HG03460 (cell line): ENCODE measurements at regions not wholly inside any gene's neighbourhood (a gene's known extent, or its start where the extent isn't known, plus 50 kb on each side); places are given as distances from the start of the nearest gene placed in this dataset.

Experiments
- ATAC-seq: cut with Tn5 transposase; IDR thresholded peaks from one replicate; pipeline ENCODE4 v1.9.1; 2021; ENCODE audit not compliant: unreplicated experiment

DNA sequence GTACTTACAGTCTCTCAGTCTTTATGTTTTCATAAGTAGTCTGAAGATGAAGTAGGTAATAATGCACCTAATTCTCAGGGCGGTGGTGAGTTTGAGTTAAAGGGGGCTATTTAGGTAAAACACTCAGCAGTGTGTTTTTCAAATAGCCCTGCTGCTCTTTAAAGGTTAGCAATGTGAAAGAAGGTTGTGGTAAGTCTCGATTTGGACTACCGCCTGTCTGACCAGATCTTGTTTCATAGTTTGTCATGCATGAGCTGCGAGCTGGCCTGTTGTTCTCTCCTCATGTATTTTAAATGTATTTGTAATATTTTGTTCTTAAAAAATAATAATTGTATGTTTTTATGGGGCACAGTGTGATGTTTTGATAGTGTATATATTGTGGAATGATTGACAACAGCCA, 340.2 kb downstream of the DHX35 start:
- no peak for ATAC-seq

DNA sequence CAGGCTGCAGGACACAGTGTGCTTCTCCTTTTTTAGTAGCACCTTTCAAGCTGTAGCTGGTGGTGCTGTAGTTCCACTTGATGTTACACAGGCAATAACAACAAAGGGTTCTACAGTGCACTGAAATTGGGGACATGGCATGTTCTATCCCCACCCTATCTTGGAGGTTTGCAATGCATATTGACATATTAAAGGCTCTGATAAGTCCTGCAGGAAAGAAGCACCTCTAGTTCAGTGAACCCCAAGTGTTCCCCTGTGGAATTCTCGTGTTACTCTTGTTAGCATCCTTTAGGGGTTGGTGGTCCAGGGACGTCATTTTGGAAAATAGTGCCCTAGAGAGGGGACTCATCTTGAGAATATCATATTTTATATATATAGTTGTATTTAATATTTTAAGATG, 337.6 kb downstream of the DHX35 start:
- ATAC-seq, result no peak

- no peak for ATAC-seq
Measured at GRCh38 chr20:39298571-39299506, 336.7 kb downstream of the DHX35 start.

GRCh38 chr20:39298121-39298520, 336.0 kb downstream of the DHX35 start:
- no peak for ATAC-seq

- no peak for ATAC-seq
Measured at GRCh38 chr20:39295301-39295700, 333.2 kb downstream of the DHX35 start.

- ATAC-seq, result no peak
Measured at GRCh38 chr20:39294137-39294725, 332.1 kb downstream of the DHX35 start.

DNA sequence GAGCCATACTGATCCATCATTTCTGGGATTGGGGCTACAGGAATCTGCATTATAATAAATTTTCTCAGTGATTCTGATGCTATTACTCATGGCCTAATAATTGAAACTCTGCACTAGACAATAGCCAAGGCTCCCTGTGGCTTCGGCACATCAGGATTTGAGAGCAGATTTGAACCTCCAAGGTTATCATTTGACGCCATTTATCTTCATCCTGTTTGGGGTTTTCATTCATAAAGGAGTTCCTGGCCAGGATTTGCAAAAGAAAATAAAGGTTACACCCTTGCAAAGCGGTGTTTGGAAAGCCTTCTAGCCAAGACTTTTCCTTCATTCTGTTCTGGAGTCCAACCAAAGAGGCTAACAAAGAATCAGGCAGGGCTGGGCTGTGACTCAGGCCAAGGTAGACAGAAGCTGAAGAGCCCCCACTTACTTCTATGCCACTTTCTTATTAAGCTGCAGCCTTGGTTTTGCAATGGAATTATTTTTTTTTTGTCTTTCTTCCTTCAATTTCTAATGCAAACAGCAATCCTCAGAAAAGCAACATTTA, 330.1 kb downstream of the DHX35 start:
- ATAC-seq, result no peak

- no peak for ATAC-seq
Measured at GRCh38 chr20:39291301-39291700, 329.2 kb downstream of the DHX35 start.

- ATAC-seq, result no peak
Measured at GRCh38 chr20:39290575-39290974, 328.4 kb downstream of the DHX35 start.

DNA sequence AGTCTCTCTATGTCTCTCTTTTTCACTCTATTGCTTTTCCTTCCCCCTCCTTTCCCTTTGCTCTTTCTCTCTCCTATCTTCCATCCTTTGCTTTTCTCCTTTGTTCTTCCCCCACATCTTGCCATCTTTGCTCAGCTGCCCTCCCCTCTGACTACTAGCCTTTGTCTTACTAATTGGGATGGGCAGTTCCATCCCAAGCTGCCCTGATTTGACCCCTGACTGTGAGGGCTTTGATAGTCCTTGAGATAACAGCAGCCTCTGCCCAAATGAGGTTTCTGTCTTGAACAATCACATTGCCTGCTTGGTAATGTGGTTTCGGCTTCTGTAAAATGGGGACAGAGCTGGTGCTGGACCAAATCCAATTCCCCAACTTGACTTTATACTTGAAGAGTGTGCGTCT, 327.7 kb downstream of the DHX35 start:
- no peak for ATAC-seq

DNA sequence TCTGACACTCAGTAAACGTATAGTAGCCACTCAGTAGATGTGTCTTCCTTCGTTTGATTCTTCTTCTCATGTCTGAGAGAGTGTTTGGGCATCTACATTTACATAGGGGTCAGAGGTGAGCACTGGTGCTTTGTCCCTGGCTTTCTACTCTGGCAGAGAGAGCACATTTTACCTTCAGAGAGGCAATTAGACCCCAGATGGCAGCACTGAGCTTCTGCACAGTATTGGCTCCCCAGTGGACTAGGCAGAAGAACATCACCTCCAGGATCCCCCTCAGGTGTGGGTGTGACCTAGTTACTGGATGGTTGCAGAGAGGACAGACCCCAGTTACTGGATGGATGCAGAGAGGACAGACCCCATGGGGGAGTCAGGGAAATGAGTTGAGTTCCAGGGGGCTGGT, 327.2 kb downstream of the DHX35 start:
- no peak for ATAC-seq

GRCh38 chr20:39283464-39283863, 321.3 kb downstream of the DHX35 start:
- no peak for ATAC-seq

- no peak for ATAC-seq
Measured at GRCh38 chr20:39282619-39283092, 320.5 kb downstream of the DHX35 start.

DNA sequence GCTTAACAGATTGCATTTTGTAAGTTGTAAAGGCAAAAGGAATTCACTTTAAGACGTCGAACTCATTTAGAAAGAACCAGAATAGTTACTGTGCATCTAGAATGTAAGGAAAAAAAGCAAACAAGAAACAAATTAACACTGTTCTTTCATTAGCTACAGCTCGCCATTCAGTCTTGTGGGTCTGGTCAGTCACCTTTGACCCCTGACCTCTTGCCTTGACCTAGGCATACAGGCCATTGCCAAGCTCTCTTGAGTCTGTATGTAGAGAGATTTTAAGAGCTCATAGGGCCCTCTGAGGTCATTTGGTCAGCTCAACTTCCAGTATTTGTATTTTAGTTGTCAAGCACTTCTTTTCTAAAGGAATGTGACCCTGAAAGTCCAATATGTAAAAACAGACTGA, 318.7 kb downstream of the DHX35 start:
- ATAC-seq, result no peak

DNA sequence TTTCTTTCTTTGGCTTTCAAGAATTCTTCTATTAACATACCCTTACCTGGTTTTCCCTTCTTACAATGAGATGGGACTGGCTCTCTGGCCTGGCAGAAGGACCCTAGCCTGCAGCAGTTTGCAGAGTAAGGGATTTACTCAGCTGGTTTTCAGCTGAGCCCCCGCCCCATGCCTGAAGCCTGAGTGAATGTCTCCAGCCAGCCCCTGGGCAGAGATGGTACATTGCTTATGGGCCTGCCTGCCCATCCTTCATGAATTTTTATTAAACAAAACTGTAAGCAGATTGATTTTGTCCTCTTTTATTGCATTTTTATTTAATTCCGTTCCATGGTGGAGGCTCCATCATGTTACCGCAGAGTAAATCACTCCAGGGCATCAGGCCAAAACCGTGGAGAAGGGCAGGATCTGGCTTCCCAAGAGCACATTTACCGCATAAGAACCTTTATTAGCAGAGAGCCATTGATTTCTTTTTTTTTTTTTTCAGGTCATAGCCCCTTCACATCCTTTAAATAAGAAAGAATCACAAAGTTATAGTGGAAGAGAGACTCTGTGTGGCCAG, 316.2 kb downstream of the DHX35 start:
- ATAC-seq, result no peak

DNA sequence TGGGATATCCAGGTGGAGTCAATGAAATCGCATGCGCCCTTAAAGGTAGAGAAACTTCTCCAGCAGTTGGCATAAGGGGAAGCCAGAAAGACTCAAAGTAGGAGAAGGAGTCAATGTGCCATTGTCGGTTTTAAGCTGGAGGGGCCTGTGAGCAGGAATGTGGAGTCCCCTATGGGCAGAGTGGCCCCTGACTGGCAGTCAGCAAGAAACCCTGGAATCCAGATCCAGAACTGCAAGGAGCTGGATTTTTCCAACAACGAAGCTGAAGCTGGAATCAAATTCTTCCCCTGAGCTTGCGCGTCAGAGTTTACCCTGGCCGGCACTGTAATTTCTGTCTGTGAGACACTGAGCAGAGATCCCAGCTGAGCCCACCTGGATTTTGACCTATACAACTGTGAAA, 315.0 kb downstream of the DHX35 start:
- no peak for ATAC-seq

DNA sequence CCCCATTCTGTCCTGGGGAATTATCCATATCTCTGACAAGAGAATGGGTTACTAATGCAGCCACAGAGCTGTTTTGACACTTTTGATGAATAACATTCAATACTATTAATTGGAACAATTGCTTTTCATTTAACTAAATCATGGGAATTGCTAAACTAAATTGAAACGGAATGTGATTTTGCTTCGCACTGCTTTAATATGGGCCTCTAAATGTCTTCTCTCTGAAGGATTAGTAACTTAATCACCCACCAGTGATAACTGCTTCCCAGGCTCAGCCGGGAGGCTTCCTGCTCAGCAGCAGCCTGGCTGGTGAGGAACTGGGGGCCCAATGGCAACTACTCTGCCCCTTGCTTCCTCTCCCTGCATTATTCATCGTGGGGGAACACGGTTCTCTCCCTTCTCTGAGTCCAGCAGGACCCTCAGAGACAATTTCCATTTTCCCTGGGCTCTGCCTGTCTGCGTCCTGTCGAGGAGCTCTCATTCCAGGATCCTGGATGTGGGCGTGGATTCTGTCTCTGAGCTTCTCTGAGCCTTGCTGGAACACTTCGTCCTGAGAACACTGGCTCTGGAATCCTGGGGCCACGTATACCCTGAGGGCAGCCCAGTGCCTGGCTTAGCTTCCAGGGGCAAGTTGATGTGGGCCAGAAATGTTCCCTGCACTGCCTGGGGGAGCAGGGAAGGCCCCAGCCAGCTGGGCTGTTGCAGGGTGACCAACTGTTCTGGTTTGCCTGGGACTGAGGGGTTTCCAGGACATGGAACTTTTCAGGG, 308.9 kb downstream of the DHX35 start:
- no peak for ATAC-seq

- no peak for ATAC-seq
Measured at GRCh38 chr20:39269493-39270217, 307.5 kb downstream of the DHX35 start.

DNA sequence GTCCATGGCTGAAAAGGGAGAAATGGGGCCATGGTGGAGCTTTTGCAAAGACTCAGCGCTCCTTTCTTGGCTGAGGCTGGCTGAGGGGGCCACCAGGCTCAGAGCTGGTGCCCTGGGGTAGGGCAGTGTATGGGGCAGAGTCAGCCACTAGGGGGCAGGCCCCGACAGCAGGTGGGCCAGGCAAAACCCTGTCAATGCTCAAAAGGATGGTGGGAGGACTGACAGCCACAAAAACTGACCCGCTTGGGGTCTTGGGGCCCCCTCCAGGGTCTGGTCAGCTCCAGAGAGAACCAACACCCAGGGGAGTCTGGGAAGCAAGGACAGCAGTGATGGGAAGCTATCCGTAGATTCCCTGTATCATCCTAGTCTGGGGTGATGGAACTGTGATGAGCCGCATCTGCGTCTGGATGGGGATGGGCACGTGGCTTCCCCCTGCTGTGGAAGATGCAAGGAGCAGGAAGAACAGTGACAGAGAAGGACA, 306.9 kb downstream of the DHX35 start:
- no peak for ATAC-seq

DNA sequence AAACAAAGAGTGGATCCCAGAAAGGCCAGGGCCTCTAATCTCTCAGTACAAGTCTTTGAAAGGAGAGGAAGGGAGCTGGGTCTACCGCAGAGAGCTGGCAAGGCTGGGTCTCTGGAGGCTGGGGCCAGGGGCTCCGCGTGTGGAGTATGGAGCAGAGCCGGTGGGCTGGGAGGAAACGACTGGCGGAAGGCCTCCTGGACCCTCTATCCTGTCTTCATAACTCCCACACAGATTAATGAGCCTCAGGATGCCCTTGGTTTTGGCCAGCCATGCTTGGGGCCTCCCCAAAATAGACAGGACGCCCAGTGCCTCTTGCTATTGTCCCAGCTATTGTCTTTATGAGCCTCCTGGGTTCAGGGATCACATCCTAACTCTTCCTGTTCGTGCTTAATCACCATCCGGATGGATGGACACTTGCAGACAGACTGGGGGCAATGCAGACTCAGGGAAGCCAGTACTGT, 306.4 kb downstream of the DHX35 start:
- no peak for ATAC-seq
